Caco-2 (cell line): ENCODE measurements at regions not wholly inside any gene's neighbourhood (a gene's known extent, or its start where the extent isn't known, plus 50 kb on each side); places are given as distances from the start of the nearest gene placed in this dataset.

Experiments used
- BruUV-seq: library from RNA; stranded (reverse); fragments of 400-500 nt; replicated peaks from 2 replicates; lab custom pipeline; 2021; lab: Mats Ljungman, UMichigan
- CTCF ChIA-PET: fragments of 300-600 bp; sonication (Branson Sonifier 250); formaldehyde crosslinking; loops from one replicate; lab custom pipeline; 2022; ENCODE audit warnings: antibody characterized with exemption; lab: Charles Lee
- POLR2A ChIA-PET: fragments of 300-600 bp; sonication (Branson Sonifier 250); formaldehyde crosslinking; loops from one replicate; lab custom pipeline; 2022; ENCODE audit warnings: antibody characterized with exemption; lab: Charles Lee
- DNase-seq, 2 experiments: peaks; one replicate each; pipeline versions ENCODE4 v3.0.0 to v3.0.0-alpha.2; 2020 to 2022
- H3K27me3 ChIP-seq: replicated peaks from 2 replicates; pipeline ENCODE4 v1.6.0; 2011; ENCODE audit warnings: low read length; ENCODE audit not compliant: control insufficient read depth, insufficient read depth
- H3K36me3 ChIP-seq: 2 replicates; pipeline ENCODE4 v1.5.1; 2011; ENCODE audit warnings: low read length; ENCODE audit not compliant: control insufficient read depth, insufficient read depth
- H3K4me1 ChIP-seq: fragments of 250-450 bp; sonication (Bioruptor Pico); 2 replicates; pipeline ENCODE4 v1.5.1; 2020; ENCODE audit warnings: mild to moderate bottlenecking
- H3K4me3 ChIP-seq: 2 replicates; pipeline ENCODE4 v1.5.1; 2011; ENCODE audit warnings: low read depth, mild to moderate bottlenecking, control low read depth, low read length
- H3K9me3 ChIP-seq: fragments of 250-450 bp; sonication (Bioruptor Pico); 2 replicates; pipeline ENCODE4 v1.5.1; 2020; ENCODE audit warnings: mild to moderate bottlenecking, moderate library complexity
- H3K27ac Mint-ChIP-seq: one replicate; pipeline ENCODE4 v1.8.0; 2022; ENCODE audit warnings: mixed read lengths; ENCODE audit not compliant: unreplicated experiment
- H3K27me3 Mint-ChIP-seq: one replicate; pipeline ENCODE4 v1.8.0; 2022; ENCODE audit warnings: mixed read lengths; ENCODE audit not compliant: insufficient read depth, unreplicated experiment
- H3K36me3 Mint-ChIP-seq: one replicate; pipeline ENCODE4 v1.8.0; 2022; ENCODE audit warnings: mild to moderate bottlenecking, mixed read lengths; ENCODE audit not compliant: insufficient read depth, unreplicated experiment
- H3K4me1 Mint-ChIP-seq: one replicate; pipeline ENCODE4 v1.8.0; 2022; ENCODE audit warnings: low read depth, mixed read lengths; ENCODE audit not compliant: unreplicated experiment
- H3K4me3 Mint-ChIP-seq: one replicate; pipeline ENCODE4 v1.8.0; 2022; ENCODE audit warnings: mild to moderate bottlenecking, moderate library complexity, mixed read lengths; ENCODE audit not compliant: unreplicated experiment
- H3K9me3 Mint-ChIP-seq: one replicate; pipeline ENCODE4 v1.8.0; 2022; ENCODE audit warnings: mixed read lengths; ENCODE audit not compliant: unreplicated experiment
- intact Hi-C: fragments of 100-400 bp; cut with micrococcal nuclease; formaldehyde crosslinking; loops from one replicate; pipeline ENCODE4 v1.10.0; 2022; ENCODE audit not compliant: unreplicated experiment
- TF ChIP-seq, protein P1 (sequence below), 2 experiments: fragments of 200-600 bp in 1 of 2; IDR thresholded peaks; 1 replicate in 1 of 2; 2 replicates in 1 of 2; pipeline versions ENCODE4 v1.5.1 to v1.8.0; 2011 to 2022; ENCODE audit warnings: antibody characterized with exemption in 1 of 2, control low read depth in 1 of 2, inconsistent platforms in 1 of 2, low read depth in 1 of 2, low read length in 1 of 2, mild to moderate bottlenecking in 1 of 2, moderate library complexity in 1 of 2; ENCODE audit not compliant: insufficient read depth in 1 of 2, severe bottlenecking in 1 of 2, unreplicated experiment in 1 of 2

- Histone ChIP-seq H3K36me3 (no peaks in the 10 kb centered on the region), H3K4me3 (no peak overlapping the region), H3K27me3 (no peaks in the 10 kb centered on the region), H3K4me1 (no peaks in the 10 kb centered on the region), H3K9me3 (no peaks in the 10 kb centered on the region)
- BruUV-seq = no TSS peak
- TF ChIP-seq, protein P1, sequence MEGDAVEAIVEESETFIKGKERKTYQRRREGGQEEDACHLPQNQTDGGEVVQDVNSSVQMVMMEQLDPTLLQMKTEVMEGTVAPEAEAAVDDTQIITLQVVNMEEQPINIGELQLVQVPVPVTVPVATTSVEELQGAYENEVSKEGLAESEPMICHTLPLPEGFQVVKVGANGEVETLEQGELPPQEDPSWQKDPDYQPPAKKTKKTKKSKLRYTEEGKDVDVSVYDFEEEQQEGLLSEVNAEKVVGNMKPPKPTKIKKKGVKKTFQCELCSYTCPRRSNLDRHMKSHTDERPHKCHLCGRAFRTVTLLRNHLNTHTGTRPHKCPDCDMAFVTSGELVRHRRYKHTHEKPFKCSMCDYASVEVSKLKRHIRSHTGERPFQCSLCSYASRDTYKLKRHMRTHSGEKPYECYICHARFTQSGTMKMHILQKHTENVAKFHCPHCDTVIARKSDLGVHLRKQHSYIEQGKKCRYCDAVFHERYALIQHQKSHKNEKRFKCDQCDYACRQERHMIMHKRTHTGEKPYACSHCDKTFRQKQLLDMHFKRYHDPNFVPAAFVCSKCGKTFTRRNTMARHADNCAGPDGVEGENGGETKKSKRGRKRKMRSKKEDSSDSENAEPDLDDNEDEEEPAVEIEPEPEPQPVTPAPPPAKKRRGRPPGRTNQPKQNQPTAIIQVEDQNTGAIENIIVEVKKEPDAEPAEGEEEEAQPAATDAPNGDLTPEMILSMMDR (IDR thresholded peaks at IDR 0.05; ENCODE audit: insufficient read depth in 1 of 2, low read depth in 1 of 2, low read length in 1 of 2, severe bottlenecking in 1 of 2, unreplicated experiment in 1 of 2) = no peak
- Mint-ChIP-seq H3K9me3 (no peaks in the 10 kb centered on the region), H3K4me3 (no peak overlapping the region), H3K27me3 (no peaks in the 10 kb centered on the region), H3K36me3 (no peaks in the 10 kb centered on the region), H3K4me1 (no peaks in the 10 kb centered on the region), H3K27ac (no peak overlapping the region)
- POLR2A ChIA-PET = no interaction called here
- intact Hi-C loops = no loop called here
- DNase-seq = no peak
- CTCF ChIA-PET = no interaction called here
Measured at GRCh38 chr7:40965016-40965415, 737.9 kb downstream of the INHBA start.

GRCh38 chr7:40964610-40965009, 738.3 kb downstream of the INHBA start:
- Mint-ChIP-seq H3K4me3 (no peak overlapping the region), H3K4me1 (no peaks in the 10 kb centered on the region), H3K27me3 (no peaks in the 10 kb centered on the region), H3K27ac (no peak overlapping the region), H3K36me3 (no peaks in the 10 kb centered on the region), H3K9me3 (no peaks in the 10 kb centered on the region)
- intact Hi-C loops = no loop called here
- TF ChIP-seq, protein P1 (IDR thresholded peaks at IDR 0.05; ENCODE audit: insufficient read depth in 1 of 2, low read depth in 1 of 2, low read length in 1 of 2, severe bottlenecking in 1 of 2, unreplicated experiment in 1 of 2) = no peak
- H3K36me3 ChIP-seq = no peaks in the 10 kb centered on the region
- H3K4me1 ChIP-seq = no peaks in the 10 kb centered on the region
- BruUV-seq = no TSS peak
- H3K9me3 ChIP-seq = no peaks in the 10 kb centered on the region
- no peaks in the 10 kb centered on the region for H3K27me3 ChIP-seq
- DNase-seq = no peak
- ChIA-PET POLR2A (no interaction called here), CTCF (no interaction called here)
- no peak overlapping the region for H3K4me3 ChIP-seq

DNA sequence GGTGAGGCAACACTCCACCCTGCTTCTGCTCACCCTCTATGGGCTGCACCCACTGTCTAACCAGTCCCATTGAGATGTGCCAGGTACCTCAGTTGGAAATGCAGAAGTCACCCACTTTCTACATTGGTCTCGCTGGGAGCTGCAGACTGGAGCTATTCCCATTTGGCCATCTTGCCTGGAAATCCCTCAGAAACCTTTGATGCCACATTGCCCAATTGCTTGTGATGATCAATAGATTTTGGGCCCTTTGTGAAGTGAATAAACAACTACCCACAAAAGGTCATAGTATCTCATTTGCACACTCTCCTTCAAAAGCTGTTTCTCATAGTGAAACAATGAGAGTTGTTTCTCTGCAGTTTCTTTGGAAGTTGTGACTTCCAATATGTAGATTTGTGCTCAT, 742.9 kb downstream of the INHBA start:
- Histone ChIP-seq H3K4me1 (no peaks in the 10 kb centered on the region), H3K36me3 (no peaks in the 10 kb centered on the region), H3K9me3 (no peaks in the 10 kb centered on the region), H3K27me3 (no peaks in the 10 kb centered on the region), H3K4me3 (no peak overlapping the region)
- no peaks in the 10 kb centered on the region for H3K4me1 Mint-ChIP-seq
- BruUV-seq = no TSS peak
- H3K27me3 Mint-ChIP-seq = no peaks in the 10 kb centered on the region
- H3K27ac Mint-ChIP-seq = no peak overlapping the region
- TF ChIP-seq, protein P1 (IDR thresholded peaks at IDR 0.05; ENCODE audit: insufficient read depth in 1 of 2, low read depth in 1 of 2, low read length in 1 of 2, severe bottlenecking in 1 of 2, unreplicated experiment in 1 of 2) = no peak
- ChIA-PET POLR2A (no interaction called here), CTCF (no interaction called here)
- H3K4me3 Mint-ChIP-seq = no peak overlapping the region
- H3K36me3 Mint-ChIP-seq = no peaks in the 10 kb centered on the region
- H3K9me3 Mint-ChIP-seq = peaks cover 14% of the 10 kb centered on the region
- no peak for DNase-seq
- intact Hi-C loops = no loop called here
